WTC11 (cell line): ENCODE measurements at regions not wholly inside any gene's neighbourhood (a gene's known extent, or its start where the extent isn't known, plus 50 kb on each side); places are given as distances from the start of the nearest gene placed in this dataset.

Source experiments
- ATAC-seq: fragments of 200-7000 bp; cut with Tn5 transposase; 2 replicates; pipeline ENCODE4 v1.10.0; 2021; ENCODE audit warnings: mild to moderate bottlenecking, moderate library complexity
- CTCF ChIA-PET: fragments of 300-600 bp; sonication (Branson Sonifier 250); formaldehyde crosslinking; loops from one replicate; lab custom pipeline; 2021; ENCODE audit warnings: antibody characterized with exemption; lab: Charles Lee
- POLR2A ChIA-PET: fragments of 350-600 bp; sonication (Branson Sonifier 250); formaldehyde crosslinking; loops from one replicate; lab custom pipeline; 2021; ENCODE audit warnings: antibody characterized with exemption; lab: Charles Lee
- DNase-seq: peaks from one replicate; pipeline ENCODE4 v3.0.0; 2021; ENCODE audit warnings: low spot score
- H3K27ac Mint-ChIP-seq: 2 replicates; pipeline ENCODE4 v1.8.0; 2021; ENCODE audit warnings: mixed read lengths
- H3K27me3 Mint-ChIP-seq: 2 replicates; pipeline ENCODE4 v1.8.0; 2021; ENCODE audit warnings: low read depth, mild to moderate bottlenecking, moderate library complexity, mixed read lengths
- H3K36me3 Mint-ChIP-seq: 2 replicates; pipeline ENCODE4 v1.8.0; 2021; ENCODE audit warnings: mixed read lengths
- H3K4me1 Mint-ChIP-seq: 2 replicates; pipeline ENCODE4 v1.8.0; 2022; ENCODE audit warnings: mixed read lengths
- H3K4me3 Mint-ChIP-seq: 2 replicates; pipeline ENCODE4 v1.8.0; 2021; ENCODE audit warnings: mild to moderate bottlenecking, moderate library complexity, mixed read lengths
- H3K9me3 Mint-ChIP-seq: 2 replicates; pipeline ENCODE4 v1.8.0; 2021; ENCODE audit warnings: mixed read lengths
- ATF1 ChIP-seq: sonication (generic); formaldehyde crosslinking; IDR thresholded peaks from 2 replicates; pipeline ENCODE4 v1.8.1; 2023; ENCODE audit warnings: mild to moderate bottlenecking, moderate library complexity, missing genetic modification reagents
- EMX1 ChIP-seq: fragments of 250-450 bp; sonication (Bioruptor Pico); IDR thresholded peaks from 2 replicates; pipeline ENCODE4 v1.8.0; 2021; ENCODE audit warnings: mild to moderate bottlenecking
- ETV6 ChIP-seq: sonication (generic); formaldehyde crosslinking; IDR thresholded peaks from 2 replicates; pipeline ENCODE4 v1.8.1; 2022; ENCODE audit warnings: mild to moderate bottlenecking, missing genetic modification reagents
- FOXJ3 ChIP-seq: sonication (generic); formaldehyde crosslinking; IDR thresholded peaks from 2 replicates; pipeline ENCODE4 v1.9.0; 2021; ENCODE audit warnings: missing genetic modification reagents, mild to moderate bottlenecking, borderline replicate concordance
- IRF2 ChIP-seq: sonication (generic); formaldehyde crosslinking; IDR thresholded peaks from 2 replicates; pipeline ENCODE4 v1.8.0; 2022; ENCODE audit warnings: low read depth, missing genetic modification reagents, borderline replicate concordance
- NFYB ChIP-seq: sonication (generic); formaldehyde crosslinking; conservative IDR thresholded peaks from 2 replicates; pipeline ENCODE4 v1.8.0; 2022; ENCODE audit warnings: low read depth, missing genetic modification reagents
- NR1H2 ChIP-seq: sonication (generic); formaldehyde crosslinking; IDR thresholded peaks from 2 replicates; pipeline ENCODE4 v1.9.0; 2021; ENCODE audit warnings: mild to moderate bottlenecking, moderate library complexity, missing genetic modification reagents
- NR2C2 ChIP-seq: sonication (generic); formaldehyde crosslinking; IDR thresholded peaks from 2 replicates; pipeline ENCODE4 v1.8.0; 2022; ENCODE audit warnings: mild to moderate bottlenecking, missing genetic modification reagents
- SMAD4 ChIP-seq: sonication (generic); formaldehyde crosslinking; IDR thresholded peaks from 2 replicates; pipeline ENCODE4 v1.8.0; 2022; ENCODE audit warnings: mild to moderate bottlenecking, missing genetic modification reagents
- SOX15 ChIP-seq: fragments of 250-450 bp; sonication (Bioruptor Pico); IDR thresholded peaks from 2 replicates; pipeline ENCODE4 v1.9.0; 2021; ENCODE audit warnings: mild to moderate bottlenecking
- TEAD4 ChIP-seq: sonication (generic); formaldehyde crosslinking; IDR thresholded peaks from 2 replicates; pipeline ENCODE4 v1.8.0; 2022; ENCODE audit warnings: mild to moderate bottlenecking, missing genetic modification reagents
- TF ChIP-seq, protein P1 (sequence below): sonication (generic); formaldehyde crosslinking; IDR thresholded peaks from 2 replicates; pipeline ENCODE4 v1.8.1; 2022; ENCODE audit warnings: mild to moderate bottlenecking, moderate library complexity, missing genetic modification reagents
- TF ChIP-seq, protein P2 (sequence below): fragments of 250-450 bp; sonication (Bioruptor Pico); IDR thresholded peaks from 2 replicates; pipeline ENCODE4 v1.9.0; 2021; ENCODE audit warnings: moderate library complexity, mild to moderate bottlenecking, inconsistent platforms, borderline replicate concordance
- TF ChIP-seq, protein P3 (sequence below): sonication (generic); formaldehyde crosslinking; IDR thresholded peaks from 2 replicates; pipeline ENCODE4 v1.8.0; 2022; ENCODE audit warnings: missing genetic modification reagents
- TF ChIP-seq, protein P4 (sequence below): sonication (generic); formaldehyde crosslinking; IDR thresholded peaks from 2 replicates; pipeline ENCODE4 v1.8.0; 2023; ENCODE audit warnings: mild to moderate bottlenecking, missing genetic modification reagents
- TF ChIP-seq, protein P5 (sequence below): sonication (generic); formaldehyde crosslinking; conservative IDR thresholded peaks from 2 replicates; pipeline ENCODE4 v1.8.1; 2022; ENCODE audit warnings: mild to moderate bottlenecking, missing genetic modification reagents
- TF ChIP-seq, protein P6 (sequence below): sonication (generic); formaldehyde crosslinking; IDR thresholded peaks from 2 replicates; pipeline ENCODE4 v1.8.1; 2022; ENCODE audit warnings: missing genetic modification reagents, borderline replicate concordance
- TF ChIP-seq, protein P7 (sequence below): sonication (generic); formaldehyde crosslinking; IDR thresholded peaks from 2 replicates; pipeline ENCODE4 v1.8.1; 2023; ENCODE audit warnings: mild to moderate bottlenecking, missing genetic modification reagents, moderate library complexity
- TF ChIP-seq, protein P8 (sequence below): sonication (generic); formaldehyde crosslinking; IDR thresholded peaks from 2 replicates; pipeline ENCODE4 v1.8.1; 2023; ENCODE audit warnings: mild to moderate bottlenecking, missing genetic modification reagents, moderate library complexity
- TF ChIP-seq, protein P9 (sequence below): sonication (generic); formaldehyde crosslinking; IDR thresholded peaks from 2 replicates; pipeline ENCODE4 v1.8.1; 2022; ENCODE audit warnings: low read depth, mild to moderate bottlenecking, moderate library complexity, missing genetic modification reagents, borderline replicate concordance

DNA sequence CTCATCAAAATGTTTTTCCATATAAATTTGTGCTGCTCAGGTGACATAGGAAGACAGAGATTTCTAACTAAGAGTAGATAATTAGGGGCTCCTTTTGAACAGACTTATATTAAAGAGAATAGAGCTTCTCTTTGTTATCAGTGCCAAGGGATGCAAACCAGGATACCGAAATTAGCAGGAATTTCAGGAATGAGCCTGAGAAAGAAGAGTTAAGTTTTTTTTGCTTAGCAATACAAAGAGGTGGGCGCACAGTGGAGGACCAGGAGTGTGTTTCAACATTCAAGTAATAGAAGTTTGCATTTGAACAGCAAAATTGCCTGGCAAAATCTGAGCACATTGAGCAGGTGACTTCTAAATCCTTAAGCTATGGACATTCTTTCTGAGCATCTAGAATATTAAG is 541.3 kb downstream of the GBA3 start:
- ChIA-PET POLR2A (no interaction called here), CTCF (interaction anchor here (0.5 kb wide), 1 partner anchor 592 kb away, joined by 3 read pairs; no protein-coding TSS in a partner anchor)
- Mint-ChIP-seq H3K9me3 (no peaks in the 10 kb centered on the region), H3K27me3 (no peaks in the 10 kb centered on the region), H3K4me3 (no peak overlapping the region), H3K27ac (0 out of 2 replicates have a peak overlapping the region, but pooled peaks have one; percentile 88), H3K36me3 (no peaks in the 10 kb centered on the region), H3K4me1 (peaks cover 24% of the 10 kb centered on the region)
- ATAC-seq (peak; percentile 84), DNase-seq (no peak)
- TF ChIP-seq FOXJ3 (CRISPR knock-in tag) = no peak
- no peak for TF ChIP-seq EMX1
- no peak for TF ChIP-seq NR1H2 (CRISPR knock-in tag)
- no peak for TF ChIP-seq TEAD4 (CRISPR knock-in tag)
- TF ChIP-seq, protein P1, sequence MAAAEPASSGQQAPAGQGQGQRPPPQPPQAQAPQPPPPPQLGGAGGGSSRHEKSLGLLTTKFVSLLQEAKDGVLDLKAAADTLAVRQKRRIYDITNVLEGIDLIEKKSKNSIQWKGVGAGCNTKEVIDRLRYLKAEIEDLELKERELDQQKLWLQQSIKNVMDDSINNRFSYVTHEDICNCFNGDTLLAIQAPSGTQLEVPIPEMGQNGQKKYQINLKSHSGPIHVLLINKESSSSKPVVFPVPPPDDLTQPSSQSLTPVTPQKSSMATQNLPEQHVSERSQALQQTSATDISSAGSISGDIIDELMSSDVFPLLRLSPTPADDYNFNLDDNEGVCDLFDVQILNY (CRISPR knock-in tag) = no peak
- no peak for TF ChIP-seq ATF1 (CRISPR knock-in tag)
- TF ChIP-seq, protein P2, sequence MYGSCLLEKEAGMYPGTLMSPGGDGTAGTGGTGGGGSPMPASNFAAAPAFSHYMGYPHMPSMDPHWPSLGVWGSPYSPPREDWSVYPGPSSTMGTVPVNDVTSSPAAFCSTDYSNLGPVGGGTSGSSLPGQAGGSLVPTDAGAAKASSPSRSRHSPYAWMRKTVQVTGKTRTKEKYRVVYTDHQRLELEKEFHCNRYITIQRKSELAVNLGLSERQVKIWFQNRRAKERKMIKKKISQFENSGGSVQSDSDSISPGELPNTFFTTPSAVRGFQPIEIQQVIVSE (CRISPR knock-in tag) = no peak
- TF ChIP-seq SMAD4 = no peak
- TF ChIP-seq, protein P3, sequence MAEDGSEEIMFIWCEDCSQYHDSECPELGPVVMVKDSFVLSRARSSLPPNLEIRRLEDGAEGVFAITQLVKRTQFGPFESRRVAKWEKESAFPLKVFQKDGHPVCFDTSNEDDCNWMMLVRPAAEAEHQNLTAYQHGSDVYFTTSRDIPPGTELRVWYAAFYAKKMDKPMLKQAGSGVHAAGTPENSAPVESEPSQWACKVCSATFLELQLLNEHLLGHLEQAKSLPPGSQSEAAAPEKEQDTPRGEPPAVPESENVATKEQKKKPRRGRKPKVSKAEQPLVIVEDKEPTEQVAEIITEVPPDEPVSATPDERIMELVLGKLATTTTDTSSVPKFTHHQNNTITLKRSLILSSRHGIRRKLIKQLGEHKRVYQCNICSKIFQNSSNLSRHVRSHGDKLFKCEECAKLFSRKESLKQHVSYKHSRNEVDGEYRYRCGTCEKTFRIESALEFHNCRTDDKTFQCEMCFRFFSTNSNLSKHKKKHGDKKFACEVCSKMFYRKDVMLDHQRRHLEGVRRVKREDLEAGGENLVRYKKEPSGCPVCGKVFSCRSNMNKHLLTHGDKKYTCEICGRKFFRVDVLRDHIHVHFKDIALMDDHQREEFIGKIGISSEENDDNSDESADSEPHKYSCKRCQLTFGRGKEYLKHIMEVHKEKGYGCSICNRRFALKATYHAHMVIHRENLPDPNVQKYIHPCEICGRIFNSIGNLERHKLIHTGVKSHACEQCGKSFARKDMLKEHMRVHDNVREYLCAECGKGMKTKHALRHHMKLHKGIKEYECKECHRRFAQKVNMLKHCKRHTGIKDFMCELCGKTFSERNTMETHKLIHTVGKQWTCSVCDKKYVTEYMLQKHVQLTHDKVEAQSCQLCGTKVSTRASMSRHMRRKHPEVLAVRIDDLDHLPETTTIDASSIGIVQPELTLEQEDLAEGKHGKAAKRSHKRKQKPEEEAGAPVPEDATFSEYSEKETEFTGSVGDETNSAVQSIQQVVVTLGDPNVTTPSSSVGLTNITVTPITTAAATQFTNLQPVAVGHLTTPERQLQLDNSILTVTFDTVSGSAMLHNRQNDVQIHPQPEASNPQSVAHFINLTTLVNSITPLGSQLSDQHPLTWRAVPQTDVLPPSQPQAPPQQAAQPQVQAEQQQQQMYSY (CRISPR knock-in tag) = no peak
- TF ChIP-seq, protein P4, sequence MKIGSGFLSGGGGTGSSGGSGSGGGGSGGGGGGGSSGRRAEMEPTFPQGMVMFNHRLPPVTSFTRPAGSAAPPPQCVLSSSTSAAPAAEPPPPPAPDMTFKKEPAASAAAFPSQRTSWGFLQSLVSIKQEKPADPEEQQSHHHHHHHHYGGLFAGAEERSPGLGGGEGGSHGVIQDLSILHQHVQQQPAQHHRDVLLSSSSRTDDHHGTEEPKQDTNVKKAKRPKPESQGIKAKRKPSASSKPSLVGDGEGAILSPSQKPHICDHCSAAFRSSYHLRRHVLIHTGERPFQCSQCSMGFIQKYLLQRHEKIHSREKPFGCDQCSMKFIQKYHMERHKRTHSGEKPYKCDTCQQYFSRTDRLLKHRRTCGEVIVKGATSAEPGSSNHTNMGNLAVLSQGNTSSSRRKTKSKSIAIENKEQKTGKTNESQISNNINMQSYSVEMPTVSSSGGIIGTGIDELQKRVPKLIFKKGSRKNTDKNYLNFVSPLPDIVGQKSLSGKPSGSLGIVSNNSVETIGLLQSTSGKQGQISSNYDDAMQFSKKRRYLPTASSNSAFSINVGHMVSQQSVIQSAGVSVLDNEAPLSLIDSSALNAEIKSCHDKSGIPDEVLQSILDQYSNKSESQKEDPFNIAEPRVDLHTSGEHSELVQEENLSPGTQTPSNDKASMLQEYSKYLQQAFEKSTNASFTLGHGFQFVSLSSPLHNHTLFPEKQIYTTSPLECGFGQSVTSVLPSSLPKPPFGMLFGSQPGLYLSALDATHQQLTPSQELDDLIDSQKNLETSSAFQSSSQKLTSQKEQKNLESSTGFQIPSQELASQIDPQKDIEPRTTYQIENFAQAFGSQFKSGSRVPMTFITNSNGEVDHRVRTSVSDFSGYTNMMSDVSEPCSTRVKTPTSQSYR = no peak

DNA sequence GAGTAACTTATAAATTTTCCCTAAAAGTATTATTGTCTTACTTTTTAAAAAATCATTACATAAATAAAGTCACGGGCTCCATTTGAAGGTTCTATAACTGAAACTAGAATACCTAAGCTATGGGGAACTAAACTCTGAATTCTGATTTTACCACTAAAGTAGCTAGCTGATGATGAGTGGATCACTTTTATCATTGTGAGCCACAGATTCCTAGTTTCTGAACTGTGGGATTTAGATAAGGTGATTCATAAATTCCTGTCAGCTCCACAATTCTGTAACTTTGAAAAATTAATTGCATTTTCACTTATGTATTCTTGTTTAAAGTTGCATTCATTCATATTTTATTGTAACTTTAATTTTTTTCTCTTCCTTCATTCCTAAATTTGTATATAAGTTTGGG is 540.9 kb downstream of the GBA3 start:
- H3K27ac Mint-ChIP-seq = 0 out of 2 replicates have a peak overlapping the region, but pooled peaks have one; percentile 88
- no peaks in the 10 kb centered on the region for H3K27me3 Mint-ChIP-seq
- H3K9me3 Mint-ChIP-seq = no peaks in the 10 kb centered on the region
- H3K4me1 Mint-ChIP-seq = peaks cover 24% of the 10 kb centered on the region
- TF ChIP-seq IRF2 (CRISPR knock-in tag) (no peak), NR2C2 (CRISPR knock-in tag) (no peak), ETV6 (no peak), NFYB (CRISPR knock-in tag) (no peak), SOX15 (CRISPR knock-in tag) (no peak)
- TF ChIP-seq, protein P5, sequence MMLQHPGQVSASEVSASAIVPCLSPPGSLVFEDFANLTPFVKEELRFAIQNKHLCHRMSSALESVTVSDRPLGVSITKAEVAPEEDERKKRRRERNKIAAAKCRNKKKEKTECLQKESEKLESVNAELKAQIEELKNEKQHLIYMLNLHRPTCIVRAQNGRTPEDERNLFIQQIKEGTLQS (CRISPR knock-in tag) = no peak
- TF ChIP-seq, protein P6, sequence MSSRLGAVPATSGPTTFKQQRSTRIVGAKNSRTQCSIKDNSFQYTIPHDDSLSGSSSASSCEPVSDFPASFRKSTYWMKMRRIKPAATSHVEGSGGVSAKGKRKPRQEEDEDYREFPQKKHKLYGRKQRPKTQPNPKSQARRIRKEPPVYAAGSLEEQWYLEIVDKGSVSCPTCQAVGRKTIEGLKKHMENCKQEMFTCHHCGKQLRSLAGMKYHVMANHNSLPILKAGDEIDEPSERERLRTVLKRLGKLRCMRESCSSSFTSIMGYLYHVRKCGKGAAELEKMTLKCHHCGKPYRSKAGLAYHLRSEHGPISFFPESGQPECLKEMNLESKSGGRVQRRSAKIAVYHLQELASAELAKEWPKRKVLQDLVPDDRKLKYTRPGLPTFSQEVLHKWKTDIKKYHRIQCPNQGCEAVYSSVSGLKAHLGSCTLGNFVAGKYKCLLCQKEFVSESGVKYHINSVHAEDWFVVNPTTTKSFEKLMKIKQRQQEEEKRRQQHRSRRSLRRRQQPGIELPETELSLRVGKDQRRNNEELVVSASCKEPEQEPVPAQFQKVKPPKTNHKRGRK = no peak
- TF ChIP-seq, protein P7, sequence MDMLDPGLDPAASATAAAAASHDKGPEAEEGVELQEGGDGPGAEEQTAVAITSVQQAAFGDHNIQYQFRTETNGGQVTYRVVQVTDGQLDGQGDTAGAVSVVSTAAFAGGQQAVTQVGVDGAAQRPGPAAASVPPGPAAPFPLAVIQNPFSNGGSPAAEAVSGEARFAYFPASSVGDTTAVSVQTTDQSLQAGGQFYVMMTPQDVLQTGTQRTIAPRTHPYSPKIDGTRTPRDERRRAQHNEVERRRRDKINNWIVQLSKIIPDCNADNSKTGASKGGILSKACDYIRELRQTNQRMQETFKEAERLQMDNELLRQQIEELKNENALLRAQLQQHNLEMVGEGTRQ = no peak
- TF ChIP-seq, protein P8, sequence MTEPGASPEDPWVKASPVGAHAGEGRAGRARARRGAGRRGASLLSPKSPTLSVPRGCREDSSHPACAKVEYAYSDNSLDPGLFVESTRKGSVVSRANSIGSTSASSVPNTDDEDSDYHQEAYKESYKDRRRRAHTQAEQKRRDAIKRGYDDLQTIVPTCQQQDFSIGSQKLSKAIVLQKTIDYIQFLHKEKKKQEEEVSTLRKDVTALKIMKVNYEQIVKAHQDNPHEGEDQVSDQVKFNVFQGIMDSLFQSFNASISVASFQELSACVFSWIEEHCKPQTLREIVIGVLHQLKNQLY (CRISPR knock-in tag) = no peak
- TF ChIP-seq, protein P9, sequence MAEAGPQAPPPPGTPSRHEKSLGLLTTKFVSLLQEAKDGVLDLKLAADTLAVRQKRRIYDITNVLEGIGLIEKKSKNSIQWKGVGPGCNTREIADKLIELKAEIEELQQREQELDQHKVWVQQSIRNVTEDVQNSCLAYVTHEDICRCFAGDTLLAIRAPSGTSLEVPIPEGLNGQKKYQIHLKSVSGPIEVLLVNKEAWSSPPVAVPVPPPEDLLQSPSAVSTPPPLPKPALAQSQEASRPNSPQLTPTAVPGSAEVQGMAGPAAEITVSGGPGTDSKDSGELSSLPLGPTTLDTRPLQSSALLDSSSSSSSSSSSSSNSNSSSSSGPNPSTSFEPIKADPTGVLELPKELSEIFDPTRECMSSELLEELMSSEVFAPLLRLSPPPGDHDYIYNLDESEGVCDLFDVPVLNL (CRISPR knock-in tag) = no peak
- TF ChIP-seq, all 79 proteins: peak for 0
- ChIA-PET CTCF (interaction anchor here (0.5 kb wide), 1 partner anchor 591 kb away, joined by 3 read pairs; no protein-coding TSS in a partner anchor), POLR2A (no interaction called here)
- no peaks in the 10 kb centered on the region for H3K36me3 Mint-ChIP-seq
- H3K4me3 Mint-ChIP-seq = no peak overlapping the region
- DNase-seq (no peak), ATAC-seq (no peak)
